Heart left ventricle (tissue), 16 donors: ENCODE measurements at regions not wholly inside any gene's neighbourhood (a gene's known extent, or its start where the extent isn't known, plus 50 kb on each side); places are given as distances from the start of the nearest gene placed in this dataset.

Experiments
- ATAC-seq, 4 donors: fragments of 200-7000 bp; cut with Tn5 transposase; one replicate each; pipeline ENCODE4 v1.9.1; 2020 to 2022; ENCODE audit warnings: moderate library complexity in 4 of 4, mild to moderate bottlenecking in 3 of 4, moderate number of reproducible peaks in 1 of 4
- DNase-seq, 5 donors: peaks; one replicate each; pipeline ENCODE4 v3.0.0-alpha.2; 2020
- H3K27ac ChIP-seq, 12 donors: fragments of 200-600 bp; sonication (generic) in 4 of 12; one replicate each; pipeline versions ENCODE4 v1.5.0 to v1.8.0; 2016 to 2022; ENCODE audit warnings: mild to moderate bottlenecking in 2 of 12
- H3K27me3 ChIP-seq, 9 donors: fragments of 200-600 bp; sonication (generic) in 2 of 9; one replicate each; pipeline versions ENCODE4 v1.5.1 to v1.8.0; 2016 to 2022; ENCODE audit warnings: mild to moderate bottlenecking in 3 of 9
- H3K36me3 ChIP-seq, 9 donors: fragments of 200-600 bp; sonication (generic) in 2 of 9; one replicate each; pipeline versions ENCODE4 v1.5.0 to v1.8.0; 2018 to 2022; ENCODE audit warnings: mild to moderate bottlenecking in 2 of 9
- H3K4me1 ChIP-seq, 12 donors: fragments of 200-600 bp; sonication (generic) in 4 of 12; one replicate each; pipeline versions ENCODE4 v1.5.0 to v1.8.0; 2016 to 2022; ENCODE audit warnings: mild to moderate bottlenecking in 3 of 12
- H3K4me3 ChIP-seq, 12 donors: fragments of 200-600 bp; sonication (generic) in 4 of 12; one replicate each; pipeline versions ENCODE4 v1.5.0 to v1.8.0; 2017 to 2022; ENCODE audit warnings: mild to moderate bottlenecking in 9 of 12, moderate library complexity in 4 of 12
- H3K9me3 ChIP-seq, 12 donors: fragments of 200-600 bp; sonication (generic) in 4 of 12; one replicate each; pipeline versions ENCODE4 v1.5.0 to v1.8.0; 2016 to 2022; ENCODE audit warnings: mild to moderate bottlenecking in 1 of 12
- POLR2A ChIP-seq, 2 donors: fragments of 450-650 bp; IDR thresholded peaks; one replicate each; pipeline ENCODE4 v1.6.1; 2017; ENCODE audit warnings: antibody characterized with exemption in 2 of 2, mild to moderate bottlenecking in 2 of 2, moderate library complexity in 2 of 2
- WGBS, 4 donors: extraction: QIAGEN DNeasy Blood & Tissue Kit in 2 of 4; methylation state at CpG; one replicate each; pipeline versions ENCODE4 v1.1.5 to v1.1.7; 2013 to 2018; 5-methylcytosine and 5-hydroxymethylcytosine counted together
- intact Hi-C, 10 donors: fragments of 100-400 bp; cut with DNase I; formaldehyde crosslinking; loops; one replicate each; pipeline versions ENCODE4 v1.11.1 to v1.14.2; 2022
- TF ChIP-seq, protein P1 (sequence below), 12 donors: fragments of 200-600 bp; sonication (generic) in 4 of 12; IDR thresholded peaks; one replicate each; pipeline versions ENCODE4 v1.5.0 to v1.8.0; 2018 to 2022; ENCODE audit warnings: antibody characterized with exemption in 12 of 12, mild to moderate bottlenecking in 5 of 12
- donor health status: ischemic (EF 13 %, LVEDD 7.1; RV severe dilation, severe dysfunction).
- donor health status: healthy with polysubstance abuse.
- donor health status: DM: no; HTN: yes; CAD: no.
- donor health status: DM: no; HTN: no; CAD: no.
- donor health status: ischemic (EF 25% LVEDD 6.9; RV normal size, moderate dysfunction).
- donor health status: ischemic (EF 25% LVEDD 5.7; RV mildly dilated, moderate dysfunction).
- donor health status: healthy.
- donor health status: DM: yes; HTN: yes; CAD: no.
- donor health status: ischemic (EF 35%, LVEDD 5.7; RV mildly dilated, moderate dysfunction).
- donor health status: nonischemic (EF 11% LVEDD 7.7; RV severe dilation, severe dysfunction).
- donor health status: DM: yes; HTN: yes; CAD: no.
- donor health status: PGD.
- donor health status: ischemic (EF 29% LVEDD 5.4; RV normal size, mild dysfunction).
- donor health status: nonischemic (EF 23%, LVEDD 6.1; RV moderate dilation, normal function).

DNA sequence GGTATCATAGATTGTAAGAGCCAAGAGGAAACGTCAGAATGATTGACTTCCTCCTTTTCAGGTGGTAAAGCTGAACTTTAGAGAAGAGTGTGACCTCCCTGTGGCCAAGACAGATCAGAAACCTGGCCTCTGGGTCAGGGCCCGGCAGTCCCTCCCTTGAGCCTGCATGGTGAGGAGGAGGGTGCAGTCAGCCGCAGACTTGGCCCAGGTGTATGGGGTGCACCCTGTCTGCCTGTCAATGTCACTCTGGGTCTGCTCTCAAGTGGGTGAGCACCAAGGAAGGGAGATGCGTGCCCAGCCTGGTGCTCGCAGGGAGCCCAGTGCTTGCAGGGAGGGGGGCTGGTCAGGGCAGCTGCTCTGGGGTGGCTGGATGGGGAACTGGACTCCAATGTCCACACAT lies 134.4 kb upstream of the SNTG2 start:
- H3K27ac ChIP-seq, result no peak overlapping the region
- TF ChIP-seq, protein P1, sequence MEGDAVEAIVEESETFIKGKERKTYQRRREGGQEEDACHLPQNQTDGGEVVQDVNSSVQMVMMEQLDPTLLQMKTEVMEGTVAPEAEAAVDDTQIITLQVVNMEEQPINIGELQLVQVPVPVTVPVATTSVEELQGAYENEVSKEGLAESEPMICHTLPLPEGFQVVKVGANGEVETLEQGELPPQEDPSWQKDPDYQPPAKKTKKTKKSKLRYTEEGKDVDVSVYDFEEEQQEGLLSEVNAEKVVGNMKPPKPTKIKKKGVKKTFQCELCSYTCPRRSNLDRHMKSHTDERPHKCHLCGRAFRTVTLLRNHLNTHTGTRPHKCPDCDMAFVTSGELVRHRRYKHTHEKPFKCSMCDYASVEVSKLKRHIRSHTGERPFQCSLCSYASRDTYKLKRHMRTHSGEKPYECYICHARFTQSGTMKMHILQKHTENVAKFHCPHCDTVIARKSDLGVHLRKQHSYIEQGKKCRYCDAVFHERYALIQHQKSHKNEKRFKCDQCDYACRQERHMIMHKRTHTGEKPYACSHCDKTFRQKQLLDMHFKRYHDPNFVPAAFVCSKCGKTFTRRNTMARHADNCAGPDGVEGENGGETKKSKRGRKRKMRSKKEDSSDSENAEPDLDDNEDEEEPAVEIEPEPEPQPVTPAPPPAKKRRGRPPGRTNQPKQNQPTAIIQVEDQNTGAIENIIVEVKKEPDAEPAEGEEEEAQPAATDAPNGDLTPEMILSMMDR (IDR thresholded peaks at IDR 0.05), result no peak
- no peak for TF ChIP-seq POLR2A (IDR thresholded peaks at IDR 0.05)
- H3K27me3 ChIP-seq, result no peaks in the 10 kb centered on the region
- WGBS, 4 donors, result 75 to 84% (median 80%) methylated on average over 3 to 5 of the region's 5 CpGs
- DNase-seq (no peak), ATAC-seq (no peak)
- H3K4me1 ChIP-seq, result no peaks in the 10 kb centered on the region
- intact Hi-C loops, result no loop called here
- no peak overlapping the region for H3K4me3 ChIP-seq
- no peaks in the 10 kb centered on the region for H3K9me3 ChIP-seq
- H3K36me3 ChIP-seq, result no peaks in the 10 kb centered on the region

- no peaks in the 10 kb centered on the region for H3K27me3 ChIP-seq
- no peak for TF ChIP-seq POLR2A (IDR thresholded peaks at IDR 0.05)
- TF ChIP-seq, protein P1 (IDR thresholded peaks at IDR 0.05), result no peak
- intact Hi-C loops, result no loop called here
These were observed 133.2 kb upstream of the TMEM18 start for GRCh38 chr2:810397-810796.

DNA sequence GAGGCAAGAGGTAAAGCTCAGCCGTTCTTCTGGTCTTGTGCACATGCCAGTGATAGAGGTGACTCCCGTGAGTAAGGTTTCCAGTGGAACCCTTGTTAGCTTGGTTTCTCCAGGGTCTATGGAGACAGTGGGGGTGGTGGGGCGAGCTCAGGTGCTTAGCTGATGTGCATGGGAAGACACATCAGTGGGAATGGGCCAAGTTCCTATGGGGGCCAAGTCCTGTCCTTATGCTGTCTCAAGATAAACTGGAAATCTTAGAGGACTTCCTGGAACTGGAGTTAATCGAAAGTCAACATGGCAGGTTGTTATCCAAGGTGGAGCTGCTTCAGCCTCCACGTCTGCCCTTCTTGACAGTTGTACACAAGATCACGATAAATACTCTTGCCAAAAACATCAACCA lies 130.1 kb upstream of the TMEM18 start:
- H3K27ac ChIP-seq, result no peak overlapping the region
- no peaks in the 10 kb centered on the region for H3K36me3 ChIP-seq
- H3K4me3 ChIP-seq, result no peak overlapping the region
- 81 to 89% (median 87%) methylated on average over 6 of the region's 6 CpGs for WGBS, 4 donors
- H3K9me3 ChIP-seq, result no peaks in the 10 kb centered on the region
- H3K27me3 ChIP-seq, result no peaks in the 10 kb centered on the region
- H3K4me1 ChIP-seq, result no peaks in the 10 kb centered on the region
- DNase-seq (no peak), ATAC-seq (no peak)
- intact Hi-C loops, result no loop called here
- TF ChIP-seq POLR2A (IDR thresholded peaks at IDR 0.05), result no peak
- TF ChIP-seq, protein P1 (IDR thresholded peaks at IDR 0.05), result no peak

More at GRCh38 chr2:810397-810796, 133.2 kb upstream of the TMEM18 start:
- DNase-seq (no peak), ATAC-seq (no peak)
- no peaks in the 10 kb centered on the region for H3K4me1 ChIP-seq
- H3K27ac ChIP-seq, result no peak overlapping the region
- WGBS, 4 donors, result 8 to 31% (median 26%) methylated on average over 1 of the region's 1 CpG
- no peak overlapping the region for H3K4me3 ChIP-seq
- H3K9me3 ChIP-seq, result no peaks in the 10 kb centered on the region
- no peaks in the 10 kb centered on the region for H3K36me3 ChIP-seq

- H3K36me3 ChIP-seq, result no peaks in the 10 kb centered on the region
- TF ChIP-seq, protein P1 (IDR thresholded peaks at IDR 0.05), result no peak
- WGBS, 4 donors, result 66 to 76% (median 72%) methylated on average over 5 of the region's 5 CpGs
- no peaks in the 10 kb centered on the region for H3K4me1 ChIP-seq
- no peak for DNase-seq
- H3K27me3 ChIP-seq, result no peaks in the 10 kb centered on the region
- no peak overlapping the region for H3K4me3 ChIP-seq
- H3K9me3 ChIP-seq, result no peaks in the 10 kb centered on the region
- intact Hi-C loops, result no loop called here
- ATAC-seq, result no peak
- H3K27ac ChIP-seq, result no peak overlapping the region
These were observed 128.5 kb upstream of the TMEM18 start for GRCh38 chr2:805664-806063.
